GM12878 (cell line): ENCODE measurements at regions not wholly inside any gene's neighbourhood (a gene's known extent, or its start where the extent isn't known, plus 50 kb on each side); places are given as distances from the start of the nearest gene placed in this dataset.

ENCODE experiments used
- DPF2 ChIP-seq: fragments of 450-650 bp; IDR thresholded peaks from 2 replicates; pipeline ENCODE4 v1.6.1; 2017; ENCODE audit warnings: mild to moderate bottlenecking
- IKZF1 ChIP-seq: fragments of 450-650 bp; conservative IDR thresholded peaks from 2 replicates; pipeline ENCODE4 v1.6.1; 2017; ENCODE audit warnings: antibody characterized with exemption, mild to moderate bottlenecking
- NFIC ChIP-seq: IDR thresholded peaks from 2 replicates; pipeline ENCODE4 v1.6.1; 2012; ENCODE audit warnings: low read depth, mild to moderate bottlenecking, inconsistent platforms, low read length, moderate library complexity
- SMC3 ChIP-seq: IDR thresholded peaks from 2 replicates; pipeline ENCODE4 v1.6.1; 2011; ENCODE audit warnings: low read length, improper control_type of control experiment, borderline replicate concordance
- YY1 ChIP-seq: IDR thresholded peaks from 2 replicates; pipeline ENCODE4 v1.6.1; 2011; ENCODE audit warnings: low read depth, mild to moderate bottlenecking, low read length
- TF ChIP-seq, protein P1 (sequence below): IDR thresholded peaks from 2 replicates; pipeline ENCODE4 v1.6.1; 2012; ENCODE audit warnings: low read depth, low read length, improper control_type of control experiment
- TF ChIP-seq, protein P2 (sequence below): fragments of 450-650 bp; IDR thresholded peaks from 2 replicates; pipeline ENCODE4 v1.6.1; 2017; ENCODE audit warnings: mild to moderate bottlenecking, moderate library complexity
- TF ChIP-seq, protein P3 (sequence below): IDR thresholded peaks from 2 replicates; pipeline ENCODE4 v1.6.1; 2012; ENCODE audit warnings: low read depth, low read length, improper control_type of control experiment
- TF ChIP-seq, protein P4 (sequence below): IDR thresholded peaks from 2 replicates; pipeline ENCODE4 v1.6.1; 2012; ENCODE audit warnings: improper control_type of control experiment, low read depth, low read length; ENCODE audit not compliant: insufficient replicate concordance
- TF ChIP-seq, protein P5 (sequence below): fragments of 450-650 bp; IDR thresholded peaks from 2 replicates; pipeline ENCODE4 v1.6.1; 2016; ENCODE audit warnings: mild to moderate bottlenecking, moderate library complexity, borderline replicate concordance
- TF ChIP-seq, protein P6 (sequence below), 3 experiments: IDR thresholded peaks in 2 of 3; conservative IDR thresholded peaks in 1 of 3; 2 replicates each; pipeline ENCODE4 v1.5.1; 2011; ENCODE audit warnings: low read depth in 3 of 3, low read length in 3 of 3, mild to moderate bottlenecking in 3 of 3, control low read depth in 2 of 3, moderate library complexity in 2 of 3, inconsistent platforms in 1 of 3, mixed read lengths in 1 of 3; ENCODE audit not compliant: control insufficient read depth in 2 of 3, insufficient read depth in 1 of 3; ENCODE audit errors: extremely low read depth in 1 of 3

DNA sequence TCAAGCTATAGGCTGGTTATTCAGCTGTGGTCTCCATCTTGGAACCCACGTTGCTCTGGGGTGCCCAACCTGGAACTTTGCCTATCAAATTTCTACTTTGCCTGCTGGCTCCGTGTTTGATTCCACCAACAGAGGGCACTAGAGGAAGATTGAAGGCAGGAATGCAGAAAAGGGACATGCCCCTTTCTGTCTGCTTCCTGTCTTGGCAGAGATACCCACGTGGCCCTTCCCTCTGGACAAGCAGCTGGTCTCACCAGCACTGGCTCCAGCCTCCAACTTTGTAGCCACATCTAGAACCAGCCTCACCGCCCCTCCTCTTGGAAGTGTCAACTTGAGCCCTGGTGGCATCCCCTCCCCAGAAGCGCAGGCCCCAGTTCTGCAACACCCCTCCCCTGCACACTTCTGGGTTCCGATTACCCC is 52.1 kb upstream of the ZNF438 start (continued):
- TF ChIP-seq, protein P1, sequence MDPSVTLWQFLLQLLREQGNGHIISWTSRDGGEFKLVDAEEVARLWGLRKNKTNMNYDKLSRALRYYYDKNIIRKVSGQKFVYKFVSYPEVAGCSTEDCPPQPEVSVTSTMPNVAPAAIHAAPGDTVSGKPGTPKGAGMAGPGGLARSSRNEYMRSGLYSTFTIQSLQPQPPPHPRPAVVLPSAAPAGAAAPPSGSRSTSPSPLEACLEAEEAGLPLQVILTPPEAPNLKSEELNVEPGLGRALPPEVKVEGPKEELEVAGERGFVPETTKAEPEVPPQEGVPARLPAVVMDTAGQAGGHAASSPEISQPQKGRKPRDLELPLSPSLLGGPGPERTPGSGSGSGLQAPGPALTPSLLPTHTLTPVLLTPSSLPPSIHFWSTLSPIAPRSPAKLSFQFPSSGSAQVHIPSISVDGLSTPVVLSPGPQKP, result no peak
- TF ChIP-seq, protein P2, sequence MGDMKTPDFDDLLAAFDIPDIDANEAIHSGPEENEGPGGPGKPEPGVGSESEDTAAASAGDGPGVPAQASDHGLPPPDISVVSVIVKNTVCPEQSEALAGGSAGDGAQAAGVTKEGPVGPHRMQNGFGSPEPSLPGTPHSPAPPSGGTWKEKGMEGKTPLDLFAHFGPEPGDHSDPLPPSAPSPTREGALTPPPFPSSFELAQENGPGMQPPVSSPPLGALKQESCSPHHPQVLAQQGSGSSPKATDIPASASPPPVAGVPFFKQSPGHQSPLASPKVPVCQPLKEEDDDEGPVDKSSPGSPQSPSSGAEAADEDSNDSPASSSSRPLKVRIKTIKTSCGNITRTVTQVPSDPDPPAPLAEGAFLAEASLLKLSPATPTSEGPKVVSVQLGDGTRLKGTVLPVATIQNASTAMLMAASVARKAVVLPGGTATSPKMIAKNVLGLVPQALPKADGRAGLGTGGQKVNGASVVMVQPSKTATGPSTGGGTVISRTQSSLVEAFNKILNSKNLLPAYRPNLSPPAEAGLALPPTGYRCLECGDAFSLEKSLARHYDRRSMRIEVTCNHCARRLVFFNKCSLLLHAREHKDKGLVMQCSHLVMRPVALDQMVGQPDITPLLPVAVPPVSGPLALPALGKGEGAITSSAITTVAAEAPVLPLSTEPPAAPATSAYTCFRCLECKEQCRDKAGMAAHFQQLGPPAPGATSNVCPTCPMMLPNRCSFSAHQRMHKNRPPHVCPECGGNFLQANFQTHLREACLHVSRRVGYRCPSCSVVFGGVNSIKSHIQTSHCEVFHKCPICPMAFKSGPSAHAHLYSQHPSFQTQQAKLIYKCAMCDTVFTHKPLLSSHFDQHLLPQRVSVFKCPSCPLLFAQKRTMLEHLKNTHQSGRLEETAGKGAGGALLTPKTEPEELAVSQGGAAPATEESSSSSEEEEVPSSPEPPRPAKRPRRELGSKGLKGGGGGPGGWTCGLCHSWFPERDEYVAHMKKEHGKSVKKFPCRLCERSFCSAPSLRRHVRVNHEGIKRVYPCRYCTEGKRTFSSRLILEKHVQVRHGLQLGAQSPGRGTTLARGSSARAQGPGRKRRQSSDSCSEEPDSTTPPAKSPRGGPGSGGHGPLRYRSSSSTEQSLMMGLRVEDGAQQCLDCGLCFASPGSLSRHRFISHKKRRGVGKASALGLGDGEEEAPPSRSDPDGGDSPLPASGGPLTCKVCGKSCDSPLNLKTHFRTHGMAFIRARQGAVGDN, result no peak
- TF ChIP-seq IKZF1, result peak; percentile 46; the same call in 1 of the 2 replicates
- TF ChIP-seq SMC3, result peak; percentile 64; the same call in 1 of the 2 replicates
- TF ChIP-seq, protein P3, sequence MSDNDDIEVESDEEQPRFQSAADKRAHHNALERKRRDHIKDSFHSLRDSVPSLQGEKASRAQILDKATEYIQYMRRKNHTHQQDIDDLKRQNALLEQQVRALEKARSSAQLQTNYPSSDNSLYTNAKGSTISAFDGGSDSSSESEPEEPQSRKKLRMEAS, result no peak; the same call in 1 of the 2 replicates
- TF ChIP-seq NFIC, result no peak
- TF ChIP-seq, protein P4, sequence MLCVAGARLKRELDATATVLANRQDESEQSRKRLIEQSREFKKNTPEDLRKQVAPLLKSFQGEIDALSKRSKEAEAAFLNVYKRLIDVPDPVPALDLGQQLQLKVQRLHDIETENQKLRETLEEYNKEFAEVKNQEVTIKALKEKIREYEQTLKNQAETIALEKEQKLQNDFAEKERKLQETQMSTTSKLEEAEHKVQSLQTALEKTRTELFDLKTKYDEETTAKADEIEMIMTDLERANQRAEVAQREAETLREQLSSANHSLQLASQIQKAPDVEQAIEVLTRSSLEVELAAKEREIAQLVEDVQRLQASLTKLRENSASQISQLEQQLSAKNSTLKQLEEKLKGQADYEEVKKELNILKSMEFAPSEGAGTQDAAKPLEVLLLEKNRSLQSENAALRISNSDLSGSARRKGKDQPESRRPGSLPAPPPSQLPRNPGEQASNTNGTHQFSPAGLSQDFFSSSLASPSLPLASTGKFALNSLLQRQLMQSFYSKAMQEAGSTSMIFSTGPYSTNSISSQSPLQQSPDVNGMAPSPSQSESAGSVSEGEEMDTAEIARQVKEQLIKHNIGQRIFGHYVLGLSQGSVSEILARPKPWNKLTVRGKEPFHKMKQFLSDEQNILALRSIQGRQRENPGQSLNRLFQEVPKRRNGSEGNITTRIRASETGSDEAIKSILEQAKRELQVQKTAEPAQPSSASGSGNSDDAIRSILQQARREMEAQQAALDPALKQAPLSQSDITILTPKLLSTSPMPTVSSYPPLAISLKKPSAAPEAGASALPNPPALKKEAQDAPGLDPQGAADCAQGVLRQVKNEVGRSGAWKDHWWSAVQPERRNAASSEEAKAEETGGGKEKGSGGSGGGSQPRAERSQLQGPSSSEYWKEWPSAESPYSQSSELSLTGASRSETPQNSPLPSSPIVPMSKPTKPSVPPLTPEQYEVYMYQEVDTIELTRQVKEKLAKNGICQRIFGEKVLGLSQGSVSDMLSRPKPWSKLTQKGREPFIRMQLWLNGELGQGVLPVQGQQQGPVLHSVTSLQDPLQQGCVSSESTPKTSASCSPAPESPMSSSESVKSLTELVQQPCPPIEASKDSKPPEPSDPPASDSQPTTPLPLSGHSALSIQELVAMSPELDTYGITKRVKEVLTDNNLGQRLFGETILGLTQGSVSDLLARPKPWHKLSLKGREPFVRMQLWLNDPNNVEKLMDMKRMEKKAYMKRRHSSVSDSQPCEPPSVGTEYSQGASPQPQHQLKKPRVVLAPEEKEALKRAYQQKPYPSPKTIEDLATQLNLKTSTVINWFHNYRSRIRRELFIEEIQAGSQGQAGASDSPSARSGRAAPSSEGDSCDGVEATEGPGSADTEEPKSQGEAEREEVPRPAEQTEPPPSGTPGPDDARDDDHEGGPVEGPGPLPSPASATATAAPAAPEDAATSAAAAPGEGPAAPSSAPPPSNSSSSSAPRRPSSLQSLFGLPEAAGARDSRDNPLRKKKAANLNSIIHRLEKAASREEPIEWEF, result no peak
- TF ChIP-seq YY1, result peak; percentile 79; the same call in 1 of the 2 replicates
- TF ChIP-seq, protein P5, sequence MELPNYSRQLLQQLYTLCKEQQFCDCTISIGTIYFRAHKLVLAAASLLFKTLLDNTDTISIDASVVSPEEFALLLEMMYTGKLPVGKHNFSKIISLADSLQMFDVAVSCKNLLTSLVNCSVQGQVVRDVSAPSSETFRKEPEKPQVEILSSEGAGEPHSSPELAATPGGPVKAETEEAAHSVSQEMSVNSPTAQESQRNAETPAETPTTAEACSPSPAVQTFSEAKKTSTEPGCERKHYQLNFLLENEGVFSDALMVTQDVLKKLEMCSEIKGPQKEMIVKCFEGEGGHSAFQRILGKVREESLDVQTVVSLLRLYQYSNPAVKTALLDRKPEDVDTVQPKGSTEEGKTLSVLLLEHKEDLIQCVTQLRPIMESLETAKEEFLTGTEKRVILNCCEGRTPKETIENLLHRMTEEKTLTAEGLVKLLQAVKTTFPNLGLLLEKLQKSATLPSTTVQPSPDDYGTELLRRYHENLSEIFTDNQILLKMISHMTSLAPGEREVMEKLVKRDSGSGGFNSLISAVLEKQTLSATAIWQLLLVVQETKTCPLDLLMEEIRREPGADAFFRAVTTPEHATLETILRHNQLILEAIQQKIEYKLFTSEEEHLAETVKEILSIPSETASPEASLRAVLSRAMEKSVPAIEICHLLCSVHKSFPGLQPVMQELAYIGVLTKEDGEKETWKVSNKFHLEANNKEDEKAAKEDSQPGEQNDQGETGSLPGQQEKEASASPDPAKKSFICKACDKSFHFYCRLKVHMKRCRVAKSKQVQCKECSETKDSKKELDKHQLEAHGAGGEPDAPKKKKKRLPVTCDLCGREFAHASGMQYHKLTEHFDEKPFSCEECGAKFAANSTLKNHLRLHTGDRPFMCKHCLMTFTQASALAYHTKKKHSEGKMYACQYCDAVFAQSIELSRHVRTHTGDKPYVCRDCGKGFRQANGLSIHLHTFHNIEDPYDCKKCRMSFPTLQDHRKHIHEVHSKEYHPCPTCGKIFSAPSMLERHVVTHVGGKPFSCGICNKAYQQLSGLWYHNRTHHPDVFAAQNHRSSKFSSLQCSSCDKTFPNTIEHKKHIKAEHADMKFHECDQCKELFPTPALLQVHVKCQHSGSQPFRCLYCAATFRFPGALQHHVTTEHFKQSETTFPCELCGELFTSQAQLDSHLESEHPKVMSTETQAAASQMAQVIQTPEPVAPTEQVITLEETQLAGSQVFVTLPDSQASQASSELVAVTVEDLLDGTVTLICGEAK, result no peak
- no peak for TF ChIP-seq DPF2
- TF ChIP-seq, protein P6, sequence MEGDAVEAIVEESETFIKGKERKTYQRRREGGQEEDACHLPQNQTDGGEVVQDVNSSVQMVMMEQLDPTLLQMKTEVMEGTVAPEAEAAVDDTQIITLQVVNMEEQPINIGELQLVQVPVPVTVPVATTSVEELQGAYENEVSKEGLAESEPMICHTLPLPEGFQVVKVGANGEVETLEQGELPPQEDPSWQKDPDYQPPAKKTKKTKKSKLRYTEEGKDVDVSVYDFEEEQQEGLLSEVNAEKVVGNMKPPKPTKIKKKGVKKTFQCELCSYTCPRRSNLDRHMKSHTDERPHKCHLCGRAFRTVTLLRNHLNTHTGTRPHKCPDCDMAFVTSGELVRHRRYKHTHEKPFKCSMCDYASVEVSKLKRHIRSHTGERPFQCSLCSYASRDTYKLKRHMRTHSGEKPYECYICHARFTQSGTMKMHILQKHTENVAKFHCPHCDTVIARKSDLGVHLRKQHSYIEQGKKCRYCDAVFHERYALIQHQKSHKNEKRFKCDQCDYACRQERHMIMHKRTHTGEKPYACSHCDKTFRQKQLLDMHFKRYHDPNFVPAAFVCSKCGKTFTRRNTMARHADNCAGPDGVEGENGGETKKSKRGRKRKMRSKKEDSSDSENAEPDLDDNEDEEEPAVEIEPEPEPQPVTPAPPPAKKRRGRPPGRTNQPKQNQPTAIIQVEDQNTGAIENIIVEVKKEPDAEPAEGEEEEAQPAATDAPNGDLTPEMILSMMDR (IDR thresholded peaks at IDR 0.05 in 2 of 3, conservative IDR thresholded peaks at IDR 0.05 in 1 of 3; ENCODE audit: control insufficient read depth in 2 of 3, extremely low read depth in 1 of 3, insufficient read depth in 1 of 3, low read depth in 3 of 3, low read length in 3 of 3), result peak; percentile 55 to 65 (median 62)
